Kidney capillary endothelial cell (primary cell): ENCODE measurements at regions not wholly inside any gene's neighbourhood (a gene's known extent, or its start where the extent isn't known, plus 50 kb on each side); places are given as distances from the start of the nearest gene placed in this dataset.

ENCODE experiments used
- DNase-seq: peaks from one replicate; pipeline ENCODE4 v3.0.0-alpha.2; 2018; ENCODE audit warnings: low spot score

DNA sequence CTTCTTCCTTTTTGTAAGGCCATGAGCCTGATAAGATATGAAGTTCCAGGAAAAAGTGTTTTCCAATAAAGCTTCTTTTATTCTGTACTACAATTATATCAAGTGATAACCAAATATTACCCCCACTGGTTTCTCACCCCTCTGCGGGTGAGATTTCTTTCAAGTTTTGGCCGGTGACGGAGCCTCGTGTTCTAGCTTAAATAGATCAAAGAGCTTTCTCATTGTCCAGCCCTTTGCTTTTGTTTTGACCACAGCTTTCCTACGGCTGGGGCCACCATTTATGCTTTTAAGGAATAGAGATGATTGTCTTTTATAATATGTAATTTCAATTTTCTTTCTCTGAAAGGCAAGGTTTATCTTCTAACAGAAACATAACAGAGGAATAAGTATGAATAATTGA lies 196.7 kb upstream of the MTPN start:
- no peak for DNase-seq

DNA sequence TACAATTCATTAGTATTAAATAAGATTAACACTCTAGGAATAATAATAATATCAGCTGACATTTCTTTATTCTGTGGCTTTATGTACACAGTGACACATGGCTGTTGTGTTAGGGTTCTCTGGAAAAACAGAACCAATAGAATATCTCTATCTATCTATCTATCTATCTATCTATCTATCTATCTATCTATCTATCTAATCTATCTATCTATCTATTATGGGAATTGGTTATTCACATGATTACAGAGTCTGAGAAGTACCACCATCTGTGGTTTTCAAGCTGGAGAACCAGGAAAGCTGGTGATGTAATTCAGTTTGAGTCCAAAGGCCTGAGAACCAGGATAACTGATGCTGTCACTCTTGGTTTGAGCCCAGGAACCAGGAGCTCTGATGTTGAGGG lies 194.1 kb upstream of the MTPN start:
- no peak for DNase-seq

DNA sequence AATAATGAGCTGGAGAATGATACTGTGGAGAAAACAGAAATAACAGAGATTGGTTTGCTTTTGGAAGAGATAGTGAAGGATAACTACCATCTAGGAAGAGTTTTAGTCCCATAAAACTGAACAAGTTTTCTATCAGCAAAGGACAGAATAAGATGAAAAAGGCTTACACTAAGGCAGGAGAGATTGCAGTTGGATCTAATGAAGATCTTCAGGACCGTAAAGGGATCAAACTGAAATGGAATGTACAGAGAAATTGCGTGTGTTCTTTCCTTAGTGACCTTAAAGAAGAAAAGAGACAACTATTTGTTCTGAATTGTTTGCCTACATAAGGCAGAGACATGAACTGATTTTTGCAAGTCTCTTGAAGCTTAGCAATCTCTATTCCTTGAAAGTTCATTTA lies 191.7 kb upstream of the MTPN start:
- no peak for DNase-seq

DNA sequence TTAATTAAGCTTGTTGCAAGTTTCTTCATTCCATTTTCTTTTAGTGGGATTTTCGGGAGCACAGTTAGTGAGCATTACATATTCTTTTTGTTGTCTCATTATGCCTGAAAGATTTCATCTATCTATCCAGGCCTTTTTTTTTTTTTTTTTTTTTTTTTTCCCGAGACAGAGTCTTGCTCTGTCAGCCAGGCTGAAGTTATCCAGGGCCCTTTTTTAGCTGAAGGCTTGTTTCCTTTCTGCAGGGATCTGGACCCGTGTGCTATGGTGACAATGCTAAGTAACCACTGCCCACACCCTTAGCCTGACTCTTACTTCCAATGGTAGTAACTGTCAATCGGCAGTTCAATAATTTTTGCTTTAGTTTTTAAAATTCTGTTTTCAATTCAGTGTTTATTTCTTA lies 190.8 kb upstream of the MTPN start:
- DNase-seq: no peak

- DNase-seq: no peak
Measured at GRCh38 chr7:136166521-136166920, 189.4 kb upstream of the MTPN start.

GRCh38 chr7:136163340-136163801 lies 186.2 kb upstream of the MTPN start:
- DNase-seq: no peak

DNA sequence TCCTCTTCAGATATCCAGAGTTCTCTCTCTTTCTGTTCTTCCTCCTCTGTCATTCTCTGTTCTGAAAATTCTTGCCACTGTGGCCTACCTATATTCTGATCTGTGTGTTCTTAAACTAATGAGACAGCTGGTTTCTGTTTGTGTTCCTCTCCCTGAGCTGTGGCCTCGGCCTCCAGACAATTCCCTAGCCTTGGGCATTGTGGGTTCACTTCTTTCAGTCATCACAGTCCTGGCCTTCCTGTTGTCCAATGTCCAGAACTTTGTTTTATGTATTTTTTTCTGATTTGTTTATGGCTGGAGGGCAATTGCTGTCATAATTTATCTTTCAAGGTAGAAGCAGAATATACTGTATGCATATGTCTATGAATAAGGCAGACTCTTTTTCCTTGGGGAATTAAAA lies 173.2 kb upstream of the MTPN start:
- DNase-seq: no peak

GRCh38 chr7:136148920-136149319 lies 171.8 kb upstream of the MTPN start:
- no peak for DNase-seq

DNA sequence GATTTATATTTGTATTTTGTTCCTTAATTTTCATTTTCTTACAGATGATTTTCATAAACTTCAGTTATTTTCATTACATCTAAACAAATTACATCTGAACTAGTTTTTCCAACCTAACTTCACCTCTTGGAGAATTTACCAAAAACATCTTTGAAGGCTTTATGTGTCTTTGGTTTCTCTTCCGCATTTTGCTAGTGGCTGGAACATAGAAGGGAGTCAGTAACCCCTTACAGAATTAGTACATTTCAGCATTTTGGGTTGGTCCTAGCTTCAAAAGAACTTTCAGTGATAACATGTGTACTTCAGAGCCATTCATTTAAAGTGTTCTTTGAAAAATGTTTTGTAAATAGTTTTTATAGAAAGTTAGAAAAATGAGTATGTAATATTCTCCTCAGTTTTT lies 169.8 kb upstream of the MTPN start:
- DNase-seq: no peak

DNA sequence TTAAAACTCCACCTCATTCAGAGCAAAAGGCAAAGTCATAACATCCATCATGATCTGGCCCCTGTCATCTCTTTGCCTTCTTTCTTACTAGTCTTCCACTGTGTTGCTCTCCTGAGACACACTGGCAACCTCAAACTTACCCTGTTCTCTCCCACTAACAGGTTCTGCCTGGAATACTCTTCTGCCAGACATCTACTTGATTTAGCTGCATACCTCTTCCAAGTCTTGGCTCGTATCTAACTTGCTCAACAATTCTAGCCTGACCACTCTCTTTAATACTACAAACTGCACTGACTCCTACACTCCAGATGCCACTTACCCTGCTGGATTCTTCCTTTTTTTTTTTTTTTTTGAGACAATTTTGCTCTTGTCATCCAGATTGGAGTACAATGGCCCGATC lies 167.0 kb upstream of the MTPN start:
- DNase-seq: no peak

GRCh38 chr7:136143271-136143670 lies 166.1 kb upstream of the MTPN start:
- no peak for DNase-seq

DNA sequence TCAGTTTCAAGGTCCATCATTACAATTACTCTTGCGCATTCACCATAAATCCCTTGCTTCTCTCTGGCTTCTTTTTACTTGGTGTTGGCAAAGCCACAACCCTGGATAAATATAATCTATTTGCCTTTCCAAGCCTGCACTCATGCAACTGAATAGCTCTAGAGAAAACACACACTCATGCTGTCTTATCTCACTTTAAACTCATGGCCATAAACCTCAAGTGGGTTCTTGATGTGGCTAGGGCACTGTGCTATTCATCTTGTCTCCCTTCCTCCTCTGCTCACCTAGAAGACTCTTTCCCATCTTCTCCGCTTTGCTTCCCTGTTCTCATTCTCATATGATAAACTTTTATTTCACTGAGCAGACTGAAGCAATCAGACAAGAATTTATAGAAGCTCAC lies 165.4 kb upstream of the MTPN start:
- DNase-seq: no peak

DNA sequence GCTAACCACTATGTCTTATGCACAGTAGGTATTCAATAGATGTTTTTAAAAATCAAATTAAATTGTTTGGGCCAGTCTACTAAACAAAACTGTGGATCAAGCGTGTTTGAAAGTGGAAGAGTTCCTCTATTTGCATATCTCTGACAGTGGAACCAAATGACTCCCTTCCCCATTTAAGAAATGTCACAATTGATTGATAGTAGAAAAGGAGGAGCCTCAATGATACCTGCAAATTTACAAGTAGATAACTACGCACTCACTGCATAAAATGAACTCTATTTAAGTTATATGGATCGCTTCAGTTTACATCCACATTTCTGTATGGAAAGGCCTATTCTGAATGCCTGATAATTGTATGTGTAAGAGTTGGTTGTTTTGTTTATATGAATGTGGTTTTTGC lies 163.3 kb upstream of the MTPN start:
- DNase-seq: no peak

- DNase-seq: no peak
Measured at GRCh38 chr7:136139417-136139816, 162.3 kb upstream of the MTPN start.

- no peak for DNase-seq
Measured at GRCh38 chr7:136138991-136139390, 161.8 kb upstream of the MTPN start.

- DNase-seq: no peak
Measured at GRCh38 chr7:136136906-136137454, 159.8 kb upstream of the MTPN start.

GRCh38 chr7:136134503-136134902 lies 157.3 kb upstream of the MTPN start:
- DNase-seq: no peak

DNA sequence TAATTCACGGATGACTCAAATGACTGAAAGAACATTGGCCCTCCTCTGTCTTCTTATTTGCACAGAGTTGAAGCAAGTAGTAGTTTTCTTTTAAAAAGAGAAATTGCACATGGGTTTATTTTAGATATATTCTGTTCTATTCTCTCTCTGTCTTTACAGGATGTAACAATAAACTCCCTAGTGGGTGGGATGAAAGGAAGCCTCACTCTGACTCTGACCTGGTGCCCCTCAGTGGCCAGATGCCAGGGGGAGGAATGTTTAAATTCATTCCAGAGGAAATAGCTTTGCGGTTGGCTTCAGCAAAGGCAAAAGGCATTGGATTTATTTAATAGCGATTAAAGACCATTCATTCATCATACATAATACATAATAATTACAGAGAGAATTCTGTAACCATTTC lies 156.4 kb upstream of the MTPN start:
- DNase-seq: no peak

DNA sequence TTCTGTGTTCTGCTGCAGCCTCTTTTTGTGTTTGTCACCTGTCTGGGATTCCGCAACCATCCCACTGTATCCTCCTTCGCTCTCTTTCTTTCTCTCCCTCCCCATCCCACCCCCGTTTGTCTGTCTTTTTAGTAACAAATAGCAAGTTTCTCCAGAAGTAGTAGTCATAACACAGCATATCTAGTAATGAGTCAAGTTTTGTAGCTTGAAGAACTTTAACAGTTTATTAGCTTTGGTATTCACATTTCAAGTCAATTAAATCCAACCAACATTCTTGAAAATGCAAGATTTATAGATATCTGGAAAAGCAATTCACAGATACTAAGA lies 154.1 kb upstream of the MTPN start:
- no peak for DNase-seq

GRCh38 chr7:136130511-136131303 lies 153.5 kb upstream of the MTPN start:
- no peak for DNase-seq

- DNase-seq: no peak
Measured at GRCh38 chr7:136128050-136128449, 150.9 kb upstream of the MTPN start.

- no peak for DNase-seq
Measured at GRCh38 chr7:136123352-136123751, 146.2 kb upstream of the MTPN start.

GRCh38 chr7:136122026-136122425 lies 144.9 kb upstream of the MTPN start:
- no peak for DNase-seq

- no peak for DNase-seq
Measured at GRCh38 chr7:136117539-136117938, 140.4 kb upstream of the MTPN start.
